Daoy (cell line): ENCODE measurements at regions not wholly inside any gene's neighbourhood (a gene's known extent, or its start where the extent isn't known, plus 50 kb on each side); places are given as distances from the start of the nearest gene placed in this dataset.
"Not testable (repeated sequence)": the region's sequence is repeated elsewhere in the genome, so short reads cannot be mapped to it uniquely, and the experiment has no call there.

Source experiments
- DNase-seq: peaks from one replicate; pipeline ENCODE4 v3.0.0-alpha.2; 2015; ENCODE audit warnings: low read depth

- DNase-seq = no peak
Observed at GRCh38 chr3:72660270-72661114, 187.8 kb downstream of the SHQ1 start.

- peak; percentile 58 for DNase-seq
Observed at GRCh38 chr3:72659596-72659995, 188.6 kb downstream of the SHQ1 start.

GRCh38 chr3:72659188-72659587, 189.1 kb downstream of the SHQ1 start:
- DNase-seq = no peak

DNA sequence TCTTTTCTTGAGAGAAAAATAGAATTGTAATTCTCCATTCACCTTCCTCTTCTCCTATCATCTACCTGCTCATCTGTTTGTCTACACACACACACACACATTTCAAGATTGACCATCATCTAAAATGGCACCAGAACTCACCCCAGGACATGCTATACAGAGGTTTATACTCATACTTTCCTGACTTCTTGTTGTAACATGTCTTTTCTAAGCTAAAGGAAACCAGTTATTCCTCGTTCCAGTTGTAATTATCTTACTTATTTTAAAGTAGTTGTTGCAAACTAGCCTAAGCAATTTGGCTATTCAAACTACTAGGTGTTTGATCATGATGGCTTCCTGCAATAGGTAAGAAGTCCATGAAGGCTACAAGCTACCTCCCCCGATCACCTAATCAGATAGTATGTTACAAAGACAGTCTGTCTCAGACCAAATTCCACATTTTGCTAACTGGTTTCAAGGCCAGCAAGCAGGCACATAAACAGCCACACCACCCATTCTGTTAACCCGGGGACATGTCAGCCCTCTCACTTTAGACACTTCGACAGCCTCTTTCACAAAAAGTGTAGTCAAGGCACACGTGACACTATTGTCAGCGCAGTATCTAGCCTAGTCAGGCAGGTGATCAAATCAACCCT, 189.7 kb downstream of the SHQ1 start:
- DNase-seq = no peak

GRCh38 chr3:72657666-72658065, 190.6 kb downstream of the SHQ1 start:
- peak; percentile 75 for DNase-seq

DNA sequence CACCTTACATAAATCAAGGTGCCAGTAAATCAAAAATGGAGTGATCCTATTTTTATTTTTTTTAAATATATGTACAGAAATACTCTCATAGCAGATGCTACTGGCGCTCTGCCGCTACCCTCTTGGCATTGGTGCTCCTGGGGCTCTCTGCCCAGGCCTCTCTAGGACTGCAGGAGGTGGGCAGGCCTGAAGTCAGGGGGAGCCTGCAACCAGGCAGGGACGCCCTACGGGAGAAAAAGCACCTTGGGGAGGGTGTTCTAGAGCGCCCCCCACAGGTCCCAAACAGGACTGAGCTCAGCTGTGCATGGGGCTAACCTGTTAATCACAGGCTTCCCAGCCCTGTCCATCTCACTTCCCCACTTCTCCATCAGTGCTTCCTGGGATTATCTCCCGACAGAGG, 192.5 kb downstream of the SHQ1 start:
- DNase-seq = no peak

- no peak for DNase-seq
Observed at GRCh38 chr3:72655131-72655551, 193.1 kb downstream of the SHQ1 start.

GRCh38 chr3:72652395-72652794, 195.8 kb downstream of the SHQ1 start:
- no peak for DNase-seq

GRCh38 chr3:72651498-72651897, 196.7 kb downstream of the SHQ1 start:
- no peak for DNase-seq

GRCh38 chr3:72646263-72646662, 202.0 kb downstream of the SHQ1 start:
- no peak for DNase-seq

DNA sequence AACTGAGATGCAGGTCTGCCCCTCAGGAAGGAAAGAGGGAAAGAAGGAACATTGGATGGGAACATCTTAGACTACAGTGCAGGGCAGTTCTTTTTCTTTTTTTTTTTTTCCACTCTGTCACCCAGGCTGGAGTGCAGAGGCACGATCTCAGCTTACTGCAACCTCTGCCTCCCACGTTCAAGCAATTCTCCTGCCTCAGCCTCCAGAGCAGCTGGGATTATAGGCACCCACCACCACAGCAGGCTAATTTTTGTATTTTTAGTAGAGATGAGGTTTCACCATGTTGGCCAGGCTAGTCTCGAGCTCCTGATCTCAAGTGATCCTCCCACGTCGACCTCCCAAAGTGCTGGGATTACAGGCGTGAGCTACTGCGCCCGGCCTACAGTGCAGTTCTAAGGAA, 204.6 kb downstream of the SHQ1 start:
- DNase-seq = not testable (repeated sequence)

- no peak for DNase-seq
Observed at GRCh38 chr3:72641684-72642083, 206.6 kb downstream of the SHQ1 start.

DNA sequence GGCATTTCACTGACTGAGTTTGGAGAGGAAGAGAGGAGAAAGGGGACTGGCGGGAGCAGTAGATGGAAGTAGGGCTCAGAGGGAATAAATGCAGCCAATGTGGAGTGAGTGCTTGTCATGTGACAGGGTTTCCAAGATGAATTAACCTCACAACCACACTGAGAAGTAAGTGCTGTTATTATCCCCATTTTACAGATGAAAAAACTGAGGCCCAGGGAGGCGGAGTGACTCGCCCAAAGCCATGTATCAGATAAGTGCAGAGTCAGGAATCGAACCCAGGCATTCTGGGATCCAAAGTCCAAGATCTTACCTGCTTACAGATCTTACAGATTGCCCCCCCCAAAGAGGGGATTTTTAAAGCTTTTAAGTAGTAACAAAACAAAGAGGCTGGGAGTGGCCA, 207.2 kb downstream of the SHQ1 start:
- DNase-seq = no peak

DNA sequence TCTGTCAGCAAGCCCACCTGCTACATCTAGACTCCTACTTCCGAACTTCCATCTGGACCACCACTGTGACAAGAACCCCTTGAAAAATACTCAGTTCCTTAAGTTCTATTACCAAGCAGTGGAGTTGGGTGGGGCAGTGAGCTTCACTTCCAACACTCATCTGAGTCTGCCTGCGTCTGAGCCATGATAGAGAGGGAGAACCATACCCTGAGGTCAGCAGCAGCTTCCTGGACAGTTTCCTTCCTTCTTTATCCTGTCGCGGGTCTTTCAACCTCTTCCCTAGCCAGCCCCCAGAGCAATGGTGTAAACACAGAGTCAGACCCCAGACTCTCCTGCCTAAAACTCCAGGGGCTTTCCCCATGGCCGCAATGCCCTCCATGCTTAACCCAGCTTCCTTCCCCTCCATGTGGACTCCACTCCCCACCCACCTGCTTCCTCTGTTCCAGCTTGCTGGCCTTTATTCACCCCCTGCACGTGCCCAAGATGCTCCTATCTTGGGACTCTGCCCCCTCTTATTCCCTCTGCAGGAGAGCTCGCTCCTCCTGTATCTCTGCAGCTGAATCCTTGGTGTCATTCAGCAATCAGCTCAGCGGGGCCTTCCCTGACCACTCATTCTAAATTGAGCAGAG, 211.2 kb downstream of the SHQ1 start:
- DNase-seq = no peak

- DNase-seq = no peak
Observed at GRCh38 chr3:72635551-72635950, 212.7 kb downstream of the SHQ1 start.

DNA sequence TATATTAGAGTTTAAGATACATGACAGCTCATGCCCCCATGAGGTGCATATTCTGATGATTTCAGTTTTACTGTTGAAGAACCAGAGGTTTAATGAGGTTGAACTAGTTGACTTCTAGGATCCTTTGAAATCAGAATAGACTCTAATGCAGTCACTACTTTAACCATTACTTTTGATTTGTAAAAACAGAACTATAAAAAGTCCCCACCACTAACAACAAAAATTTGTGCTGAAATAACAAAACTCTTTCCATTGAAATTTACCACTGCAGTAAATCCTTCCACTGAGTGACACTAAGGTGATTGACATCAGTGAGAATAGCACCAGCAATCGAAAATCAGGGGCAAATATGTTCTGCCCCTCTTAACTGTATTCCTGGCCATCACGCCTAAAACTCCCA, 214.1 kb downstream of the SHQ1 start:
- no peak for DNase-seq

DNA sequence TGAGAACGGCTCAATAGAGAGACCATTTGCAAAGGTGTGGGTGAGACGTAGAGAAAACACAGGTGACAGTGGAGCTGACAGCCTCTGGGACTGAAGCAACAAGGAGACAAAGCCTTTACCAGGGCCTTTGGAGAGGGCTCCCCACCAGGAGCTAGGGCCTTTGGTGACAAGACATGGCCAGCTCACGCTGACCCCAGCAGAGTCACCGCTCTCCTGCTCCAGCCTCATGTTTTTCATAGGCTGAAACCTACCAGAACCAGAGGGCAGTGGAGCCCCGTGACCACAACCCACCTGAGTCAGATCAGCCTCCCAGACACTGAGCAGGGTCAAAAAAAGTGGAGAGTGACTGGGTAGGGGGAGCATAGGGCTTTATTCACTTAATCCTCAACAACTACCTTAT, 214.7 kb downstream of the SHQ1 start:
- no peak for DNase-seq

GRCh38 chr3:72633121-72633520, 215.1 kb downstream of the SHQ1 start:
- DNase-seq = peak; percentile 18

- DNase-seq = peak; percentile 16
Observed at GRCh38 chr3:72632129-72632528, 216.1 kb downstream of the SHQ1 start.

DNA sequence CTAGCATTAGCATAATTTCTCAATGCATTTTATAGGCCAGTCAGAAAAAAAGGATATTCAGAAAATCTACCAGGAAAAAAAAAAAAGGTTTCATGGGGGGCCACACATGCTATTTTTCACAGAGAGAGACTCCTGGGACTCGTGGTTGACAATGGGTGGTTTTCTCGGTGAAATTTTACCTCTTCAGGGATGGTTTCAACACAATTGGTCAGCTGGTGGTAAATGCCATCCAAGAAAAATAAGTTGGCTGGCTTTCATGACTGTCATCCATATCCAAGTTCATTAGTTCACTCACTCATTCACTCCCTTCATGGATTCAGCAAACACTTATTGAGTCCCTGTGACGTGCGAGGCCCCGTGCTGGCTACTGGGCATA, 217.3 kb downstream of the SHQ1 start:
- no peak for DNase-seq

DNA sequence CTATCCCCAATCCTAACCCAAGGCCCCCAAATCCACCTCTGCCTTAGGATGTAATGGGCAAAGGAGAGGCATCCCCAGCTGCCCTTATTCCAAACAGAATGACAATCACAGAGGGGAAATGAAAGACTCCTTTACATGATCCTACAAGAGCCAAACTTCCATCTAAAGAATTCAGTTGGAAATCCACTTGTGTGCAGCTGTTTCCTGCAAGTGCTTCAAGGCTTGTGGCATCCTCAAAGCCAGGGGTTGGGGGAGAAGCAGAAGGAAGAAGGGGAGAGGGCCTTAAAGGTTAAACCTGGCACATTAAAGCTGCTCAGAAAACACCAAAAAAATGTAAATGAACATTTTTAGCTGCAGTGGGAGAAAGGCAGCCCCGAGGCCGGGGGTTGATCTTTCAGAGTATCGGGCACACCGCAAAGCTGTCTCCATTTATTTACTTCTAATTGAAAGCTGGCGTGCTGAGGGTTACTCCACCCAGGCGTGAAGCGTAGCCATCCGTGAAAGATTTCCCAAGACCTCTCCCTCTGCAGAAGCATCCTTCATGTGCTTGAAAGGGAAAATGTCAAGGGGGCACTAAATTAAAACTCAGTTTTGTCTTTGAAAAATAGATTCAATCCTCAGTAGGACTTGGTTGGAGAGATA, 217.8 kb downstream of the SHQ1 start:
- no peak for DNase-seq

DNA sequence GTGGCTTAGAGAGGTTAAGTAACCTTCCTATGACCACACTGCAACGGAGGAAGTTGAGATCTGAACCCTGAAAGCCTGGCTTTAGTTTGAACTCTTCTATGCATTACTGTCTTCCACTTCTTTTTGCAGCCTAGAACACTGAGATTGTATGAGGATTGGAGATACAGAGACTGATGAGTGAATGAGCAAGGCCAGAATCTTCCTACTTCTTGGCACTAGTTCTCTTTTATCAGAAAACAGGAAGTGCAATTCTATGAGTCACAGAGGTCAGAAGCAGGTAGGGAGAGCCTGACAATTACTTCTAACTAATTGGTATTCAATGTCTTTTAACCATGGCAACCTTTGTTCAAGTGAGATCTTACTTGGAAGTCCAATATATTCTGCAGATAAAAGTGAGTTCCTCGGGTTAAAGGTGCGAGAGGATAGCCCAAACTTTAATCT, 219.0 kb downstream of the SHQ1 start:
- peak; percentile 8 for DNase-seq
